Activated CD8-positive, alpha-beta T cell treated with anti-CD3 and anti-CD28 coated beads, Interleukin-2, amount 10 ng/mL, durations not matched to agents 7 days and 5 days (primary cell): ENCODE measurements at regions not wholly inside any gene's neighbourhood (a gene's known extent, or its start where the extent isn't known, plus 50 kb on each side); places are given as distances from the start of the nearest gene placed in this dataset.
"Not testable (repeated sequence)": the region's sequence is repeated elsewhere in the genome, so short reads cannot be mapped to it uniquely, and the experiment has no call there.

ENCODE experiments used
- ATAC-seq: fragments of 150-1000 bp; cut with Tn5 transposase; one replicate; pipeline ENCODE4 v1.10.0; 2021; ENCODE audit warnings: moderate library complexity
- CTCF ChIA-PET: fragments of 350-600 bp; sonication (Branson Sonifier 250); formaldehyde crosslinking; loops from one replicate; lab custom pipeline; 2021; ENCODE audit warnings: antibody characterized with exemption; lab: Charles Lee
- POLR2A ChIA-PET: fragments of 350-600 bp; sonication (Branson Sonifier 250); formaldehyde crosslinking; loops from one replicate; lab custom pipeline; 2021; ENCODE audit warnings: antibody characterized with exemption; lab: Charles Lee
- DNase-seq: peaks from one replicate; pipeline ENCODE4 v3.0.0-alpha.2; 2020
- H3K27ac Mint-ChIP-seq: one replicate; pipeline ENCODE4 v1.8.0; 2021; ENCODE audit warnings: mild to moderate bottlenecking, mixed read lengths
- H3K27me3 Mint-ChIP-seq: one replicate; pipeline ENCODE4 v1.8.0; 2021; ENCODE audit warnings: low read depth, mixed read lengths
- H3K36me3 Mint-ChIP-seq: one replicate; pipeline ENCODE4 v1.8.0; 2021; ENCODE audit warnings: low read depth, mixed read lengths
- H3K4me1 Mint-ChIP-seq: one replicate; pipeline ENCODE4 v1.8.0; 2021; ENCODE audit warnings: low read depth, mixed read lengths
- H3K4me3 Mint-ChIP-seq: one replicate; pipeline ENCODE4 v1.8.0; 2021; ENCODE audit warnings: mild to moderate bottlenecking, mixed read lengths
- H3K9me3 Mint-ChIP-seq: one replicate; pipeline ENCODE4 v1.8.0; 2022; ENCODE audit warnings: mixed read lengths; ENCODE audit not compliant: insufficient read depth

DNA sequence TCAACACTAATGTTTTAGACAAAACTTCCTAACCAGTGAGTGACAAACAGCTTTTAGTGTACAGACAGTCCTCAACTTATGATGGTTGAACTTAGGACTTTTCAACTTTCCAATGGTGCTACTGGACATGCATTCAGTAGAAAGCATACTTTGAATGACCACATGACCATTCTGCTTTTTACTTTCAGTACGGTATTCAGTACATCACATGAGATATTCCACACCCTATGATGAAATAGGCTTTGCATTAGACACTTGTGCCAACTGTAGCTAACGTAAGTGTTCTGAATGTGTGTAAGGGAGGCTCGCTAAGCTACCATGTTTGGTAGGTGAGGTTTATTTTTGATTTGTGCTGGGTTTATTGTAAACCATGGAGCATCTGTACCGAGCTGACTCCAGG is 113.7 kb downstream of the WNT7A start:
- DNase-seq = no peak
- Mint-ChIP-seq H3K4me3 (no peak overlapping the region), H3K27ac (no peak overlapping the region), H3K4me1 (peaks cover 12% of the 10 kb centered on the region), H3K27me3 (no peaks in the 10 kb centered on the region), H3K36me3 (no peaks in the 10 kb centered on the region), H3K9me3 (peaks cover 4% of the 10 kb centered on the region)
- ATAC-seq = no peak
- ChIA-PET CTCF (interaction anchor here (0.6 kb wide), 1 partner anchor 31 kb away, joined by 3 read pairs; no protein-coding TSS in a partner anchor), POLR2A (no interaction called here)

DNA sequence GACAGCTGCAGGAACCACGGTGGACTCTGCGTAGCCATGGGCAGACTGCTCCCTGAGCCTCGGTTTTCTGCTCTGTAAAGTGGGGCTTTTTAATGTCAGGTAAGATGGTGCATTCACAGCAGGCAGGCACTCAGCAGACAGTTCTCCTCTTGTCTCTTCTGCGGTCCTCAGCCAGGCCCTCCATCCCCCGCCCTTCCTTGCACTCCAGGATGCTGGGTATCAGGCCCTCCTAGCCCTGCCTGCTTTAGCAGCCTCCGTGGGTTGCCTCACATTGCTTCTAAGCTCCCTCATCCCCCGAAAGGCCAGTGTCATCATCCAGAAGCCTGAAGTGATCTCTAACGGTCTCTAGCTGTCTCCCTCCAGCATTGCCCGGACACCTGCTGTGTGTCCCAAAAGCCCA is 115.7 kb downstream of the WNT7A start:
- no peak for ATAC-seq
- H3K4me1 Mint-ChIP-seq = no peaks in the 10 kb centered on the region
- ChIA-PET POLR2A (no interaction called here), CTCF (no interaction called here)
- H3K36me3 Mint-ChIP-seq = no peaks in the 10 kb centered on the region
- no peak overlapping the region for H3K4me3 Mint-ChIP-seq
- peaks cover 4% of the 10 kb centered on the region for H3K9me3 Mint-ChIP-seq
- DNase-seq = no peak
- H3K27ac Mint-ChIP-seq = no peak overlapping the region
- H3K27me3 Mint-ChIP-seq = peaks cover 1% of the 10 kb centered on the region

DNA sequence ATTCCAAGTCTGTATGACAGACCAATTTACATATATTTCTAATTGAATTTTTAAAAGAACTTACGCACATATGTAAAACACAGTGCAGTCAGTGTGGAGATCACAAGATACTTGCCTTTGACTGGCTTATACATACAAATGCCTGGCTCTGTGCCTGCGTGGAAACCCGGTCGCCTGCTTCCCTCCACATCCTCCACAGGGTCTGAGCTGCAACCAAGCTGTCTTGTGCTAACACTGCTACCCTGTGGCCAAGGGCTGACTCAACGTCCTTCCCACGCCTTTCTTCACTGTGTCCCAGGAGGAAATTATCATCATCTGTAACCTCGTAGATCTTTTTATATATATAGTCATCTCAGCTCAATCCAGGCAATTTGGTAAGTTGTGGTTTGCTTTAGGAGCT is 117.0 kb downstream of the WNT7A start:
- CTCF ChIA-PET = no interaction called here
- no peaks in the 10 kb centered on the region for H3K36me3 Mint-ChIP-seq
- POLR2A ChIA-PET = no interaction called here
- DNase-seq (no peak), ATAC-seq (no peak)
- H3K27me3 Mint-ChIP-seq = peaks cover 6% of the 10 kb centered on the region
- no peaks in the 10 kb centered on the region for H3K4me1 Mint-ChIP-seq
- H3K9me3 Mint-ChIP-seq = peaks cover 4% of the 10 kb centered on the region
- H3K4me3 Mint-ChIP-seq = no peak overlapping the region
- no peak overlapping the region for H3K27ac Mint-ChIP-seq

- H3K27ac Mint-ChIP-seq = no peak overlapping the region
- CTCF ChIA-PET = no interaction called here
- no peaks in the 10 kb centered on the region for H3K4me1 Mint-ChIP-seq
- ATAC-seq = no peak
- H3K9me3 Mint-ChIP-seq = no peaks in the 10 kb centered on the region
- no peaks in the 10 kb centered on the region for H3K36me3 Mint-ChIP-seq
- POLR2A ChIA-PET = no interaction called here
- no peak for DNase-seq
- no peak overlapping the region for H3K4me3 Mint-ChIP-seq
- no peaks in the 10 kb centered on the region for H3K27me3 Mint-ChIP-seq
These were observed 129.1 kb downstream of the WNT7A start for GRCh38 chr3:13750731-13751130.

GRCh38 chr3:13750215-13750614 is 129.7 kb downstream of the WNT7A start:
- DNase-seq (no peak), ATAC-seq (no peak)
- Mint-ChIP-seq H3K27me3 (no peaks in the 10 kb centered on the region), H3K9me3 (no peaks in the 10 kb centered on the region), H3K36me3 (no peaks in the 10 kb centered on the region), H3K27ac (no peak overlapping the region), H3K4me1 (no peaks in the 10 kb centered on the region), H3K4me3 (no peak overlapping the region)
- POLR2A ChIA-PET = no interaction called here
- CTCF ChIA-PET = no interaction called here

DNA sequence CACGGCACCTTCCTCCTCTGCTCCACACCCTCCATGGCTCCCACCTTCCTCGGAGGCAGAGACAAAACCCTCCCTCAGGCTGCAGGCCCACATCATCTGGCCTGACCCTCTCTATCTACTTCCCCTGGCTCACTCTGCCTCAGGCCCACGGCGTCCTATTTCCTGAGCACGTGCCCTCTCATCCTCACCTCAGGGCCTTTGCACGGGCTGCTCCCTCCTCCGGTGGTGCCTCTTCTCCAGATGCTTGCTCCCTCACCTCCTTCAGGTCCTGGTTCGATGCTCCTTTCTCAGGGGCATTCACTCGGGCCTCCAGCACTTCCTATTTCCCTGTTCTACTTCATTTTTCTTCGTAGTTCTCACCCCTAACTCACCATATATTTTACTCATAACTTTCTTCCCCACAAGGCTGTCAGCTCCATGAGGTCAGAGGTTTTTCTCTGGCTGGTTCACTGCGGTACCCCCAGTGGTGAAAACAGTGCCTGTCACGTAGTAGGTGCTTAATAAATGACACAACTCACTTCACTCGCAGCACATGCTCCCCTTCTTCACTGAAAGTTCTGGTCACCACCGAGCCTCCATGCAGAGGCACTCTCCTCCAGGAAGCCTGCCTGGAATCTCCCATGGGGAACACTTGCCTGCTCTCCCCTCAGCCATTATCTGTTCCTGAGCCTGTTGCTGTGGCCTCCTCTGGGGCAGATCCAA is 130.7 kb downstream of the WNT7A start:
- no peak for DNase-seq
- Mint-ChIP-seq H3K27ac (no peak overlapping the region), H3K27me3 (no peaks in the 10 kb centered on the region), H3K9me3 (no peaks in the 10 kb centered on the region), H3K4me1 (no peaks in the 10 kb centered on the region), H3K36me3 (no peaks in the 10 kb centered on the region), H3K4me3 (no peak overlapping the region)
- POLR2A ChIA-PET = no interaction called here
- CTCF ChIA-PET = no interaction called here
- ATAC-seq = no peak

- CTCF ChIA-PET = no interaction called here
- Mint-ChIP-seq H3K9me3 (no peaks in the 10 kb centered on the region), H3K4me3 (no peak overlapping the region), H3K27ac (no peak overlapping the region), H3K36me3 (no peaks in the 10 kb centered on the region), H3K27me3 (no peaks in the 10 kb centered on the region), H3K4me1 (no peaks in the 10 kb centered on the region)
- ATAC-seq = no peak
- DNase-seq = no peak
- POLR2A ChIA-PET = no interaction called here
These were observed 131.5 kb downstream of the WNT7A start for GRCh38 chr3:13748276-13748879.

DNA sequence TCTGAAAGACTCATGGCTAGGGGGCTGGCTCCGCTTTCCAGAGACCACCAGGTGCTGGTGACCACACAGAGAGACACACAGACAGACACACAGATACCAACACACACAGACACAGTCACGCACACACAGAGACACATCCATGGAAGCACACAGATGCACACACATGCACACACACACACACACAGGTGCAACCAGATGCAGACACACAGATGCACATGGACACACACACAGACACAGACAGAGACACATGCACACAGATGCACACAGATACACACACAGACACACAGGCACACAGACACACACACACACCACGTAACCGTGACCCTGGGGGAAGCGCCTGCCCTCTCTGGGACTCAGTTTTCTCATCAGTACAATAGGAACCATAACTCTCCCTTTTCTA is 132.2 kb downstream of the WNT7A start:
- no peaks in the 10 kb centered on the region for H3K27me3 Mint-ChIP-seq
- H3K36me3 Mint-ChIP-seq = no peaks in the 10 kb centered on the region
- ATAC-seq (no peak), DNase-seq (no peak)
- no peak overlapping the region for H3K4me3 Mint-ChIP-seq
- ChIA-PET POLR2A (no interaction called here), CTCF (no interaction called here)
- no peaks in the 10 kb centered on the region for H3K4me1 Mint-ChIP-seq
- no peaks in the 10 kb centered on the region for H3K9me3 Mint-ChIP-seq
- no peak overlapping the region for H3K27ac Mint-ChIP-seq

DNA sequence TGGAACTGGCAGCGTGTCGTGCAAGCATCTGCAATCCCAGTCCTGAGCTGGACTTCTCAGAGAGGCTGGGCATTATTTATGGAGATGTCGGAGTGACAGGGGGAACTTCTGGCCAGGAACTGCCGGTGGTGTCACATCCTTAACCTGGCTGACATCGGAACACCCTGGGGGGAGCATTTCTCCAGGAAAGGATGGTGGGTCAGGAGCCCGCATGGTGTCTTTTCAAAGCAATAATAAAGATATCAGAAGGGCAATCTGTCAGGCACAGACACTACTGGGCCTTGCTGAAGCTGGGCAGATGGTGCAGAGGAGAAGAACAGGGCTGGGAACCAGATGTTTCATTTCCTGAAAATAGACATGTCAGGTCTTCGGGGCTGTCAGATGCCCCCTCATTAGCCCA is 133.5 kb downstream of the WNT7A start:
- no peak overlapping the region for H3K27ac Mint-ChIP-seq
- no peaks in the 10 kb centered on the region for H3K36me3 Mint-ChIP-seq
- H3K9me3 Mint-ChIP-seq = no peaks in the 10 kb centered on the region
- H3K4me3 Mint-ChIP-seq = no peak overlapping the region
- CTCF ChIA-PET = no interaction called here
- H3K4me1 Mint-ChIP-seq = no peaks in the 10 kb centered on the region
- POLR2A ChIA-PET = no interaction called here
- DNase-seq = no peak
- ATAC-seq = no peak
- H3K27me3 Mint-ChIP-seq = no peaks in the 10 kb centered on the region

GRCh38 chr3:13745636-13746035 is 134.2 kb downstream of the WNT7A start:
- Mint-ChIP-seq H3K4me1 (no peaks in the 10 kb centered on the region), H3K27me3 (peaks cover 3% of the 10 kb centered on the region), H3K27ac (no peak overlapping the region), H3K4me3 (no peak overlapping the region), H3K36me3 (no peaks in the 10 kb centered on the region), H3K9me3 (no peaks in the 10 kb centered on the region)
- ATAC-seq (no peak), DNase-seq (no peak)
- CTCF ChIA-PET = no interaction called here
- POLR2A ChIA-PET = no interaction called here

DNA sequence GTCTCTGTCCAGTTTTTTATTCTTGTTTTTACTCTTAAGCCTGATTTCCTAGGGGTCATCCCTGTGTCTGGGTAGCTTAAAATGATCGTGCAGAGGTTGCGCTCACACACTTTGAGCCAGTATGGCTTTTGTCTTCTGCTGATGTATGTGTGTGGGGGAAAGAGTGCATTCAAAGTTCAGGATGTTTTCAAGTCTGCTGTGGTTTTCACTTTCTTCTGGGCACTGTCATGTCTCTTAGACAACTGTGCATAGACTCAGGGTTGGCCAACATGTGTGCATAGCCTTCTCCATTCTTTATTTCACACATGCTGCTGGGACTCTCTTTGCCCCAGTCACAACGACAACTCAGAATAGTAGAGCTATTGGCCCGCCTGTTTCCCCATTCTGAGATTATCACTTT is 139.1 kb downstream of the WNT7A start:
- CTCF ChIA-PET = interaction anchor here (0.7 kb wide), 1 partner anchor 355 kb away, joined by 3 read pairs; no protein-coding TSS in a partner anchor
- POLR2A ChIA-PET = no interaction called here
- Mint-ChIP-seq H3K4me1 (no peaks in the 10 kb centered on the region), H3K27me3 (peaks cover 12% of the 10 kb centered on the region), H3K36me3 (no peaks in the 10 kb centered on the region), H3K9me3 (no peaks in the 10 kb centered on the region), H3K4me3 (no peak overlapping the region), H3K27ac (no peak overlapping the region)
- DNase-seq (no peak), ATAC-seq (no peak)

DNA sequence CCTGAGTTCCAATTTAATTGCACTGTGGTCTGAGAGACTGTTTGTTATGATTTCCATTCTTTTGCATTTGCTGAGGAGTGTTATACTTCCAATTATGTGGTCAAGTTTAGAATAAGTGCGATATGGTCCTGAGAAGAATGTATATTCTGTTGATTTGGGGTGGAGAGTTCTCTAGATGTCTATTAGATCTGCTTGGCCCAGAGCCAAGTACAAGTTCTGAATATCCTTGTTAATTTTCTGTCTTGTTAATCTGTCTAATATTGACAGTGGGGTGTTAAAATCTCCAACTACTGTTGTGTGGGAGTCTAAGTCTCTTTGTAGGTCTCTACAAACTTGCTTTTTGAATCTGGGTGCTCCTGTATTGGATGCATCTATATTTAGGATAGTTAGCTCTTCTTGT is 146.1 kb downstream of the WNT7A start:
- POLR2A ChIA-PET, H3K4me1 Mint-ChIP-seq, DNase-seq, H3K36me3 Mint-ChIP-seq, ATAC-seq, H3K27ac Mint-ChIP-seq, H3K9me3 Mint-ChIP-seq, H3K4me3 Mint-ChIP-seq: not testable (repeated sequence)
- CTCF ChIA-PET = interaction anchor here (0.9 kb wide), 1 partner anchor 9 kb away, joined by 3 read pairs; no protein-coding TSS in a partner anchor
- H3K27me3 Mint-ChIP-seq = peaks cover 31% of the 10 kb centered on the region
